DND-41 (cell line): ENCODE measurements at regions not wholly inside any gene's neighbourhood (a gene's known extent, or its start where the extent isn't known, plus 50 kb on each side); places are given as distances from the start of the nearest gene placed in this dataset.

Experiments
- CTCF ChIP-seq: IDR thresholded peaks from 2 replicates; pipeline ENCODE4 v1.5.1; 2012; ENCODE audit warnings: borderline replicate concordance, low read length, moderate library complexity, mild to moderate bottlenecking; ENCODE audit not compliant: poor library complexity, severe bottlenecking; ENCODE audit errors: extremely low read depth
- EZH2 ChIP-seq: IDR thresholded peaks from 3 replicates; pipeline ENCODE4 v1.6.1; 2012; ENCODE audit warnings: borderline replicate concordance, low read depth, mild to moderate bottlenecking, moderate library complexity, low read length, inconsistent platforms; ENCODE audit not compliant: severe bottlenecking

GRCh38 chr4:151824656-151825055 is 63.8 kb upstream of the GATB start:
- TF ChIP-seq CTCF (no peak), EZH2 (no peak)
